DMS79 treated with DMSO at 0.1 percent for 48 hours (cell line): ENCODE measurements at regions not wholly inside any gene's neighbourhood (a gene's known extent, or its start where the extent isn't known, plus 50 kb on each side); places are given as distances from the start of the nearest gene placed in this dataset.
"Not testable (repeated sequence)": the region's sequence is repeated elsewhere in the genome, so short reads cannot be mapped to it uniquely, and the experiment has no call there.

Source experiments
- DNase-seq: peaks from one replicate; lab custom pipeline; 2025; lab: John Stamatoyannopoulos, UW

DNA sequence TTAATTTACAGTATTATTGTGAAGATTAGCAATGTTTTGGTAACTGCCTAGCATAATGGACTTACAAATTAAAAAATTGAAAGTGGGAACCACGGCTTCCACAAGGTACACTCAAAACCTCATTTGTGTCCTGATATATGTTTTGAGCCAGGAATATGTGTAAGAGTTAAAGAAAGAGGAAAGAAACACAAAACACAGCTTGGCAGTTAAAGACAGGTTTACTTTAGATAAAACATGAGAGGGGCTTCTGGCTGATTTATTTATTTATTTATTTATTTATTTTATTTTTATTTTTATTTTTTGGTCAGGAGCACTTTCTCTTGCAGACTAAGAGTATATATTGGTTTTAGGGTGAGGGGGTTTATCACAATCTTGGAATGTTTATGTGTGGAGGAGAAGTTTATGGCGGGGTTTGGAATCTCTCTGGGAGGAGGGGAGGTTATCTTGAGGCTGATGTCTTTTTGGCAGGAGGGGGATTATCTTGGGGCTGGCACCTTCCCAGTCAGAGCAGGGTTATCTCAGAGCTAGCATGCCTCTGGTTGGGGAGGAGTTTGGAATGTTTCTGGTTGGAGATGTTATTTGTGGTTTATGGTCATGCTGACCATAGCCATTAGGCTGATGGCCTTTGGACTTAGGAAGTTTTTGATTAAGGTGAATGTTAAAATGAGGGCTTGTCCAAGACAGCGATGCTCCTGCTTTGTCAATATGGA, 436.7 kb downstream of the DAD1 start:
- DNase-seq, result no peak

DNA sequence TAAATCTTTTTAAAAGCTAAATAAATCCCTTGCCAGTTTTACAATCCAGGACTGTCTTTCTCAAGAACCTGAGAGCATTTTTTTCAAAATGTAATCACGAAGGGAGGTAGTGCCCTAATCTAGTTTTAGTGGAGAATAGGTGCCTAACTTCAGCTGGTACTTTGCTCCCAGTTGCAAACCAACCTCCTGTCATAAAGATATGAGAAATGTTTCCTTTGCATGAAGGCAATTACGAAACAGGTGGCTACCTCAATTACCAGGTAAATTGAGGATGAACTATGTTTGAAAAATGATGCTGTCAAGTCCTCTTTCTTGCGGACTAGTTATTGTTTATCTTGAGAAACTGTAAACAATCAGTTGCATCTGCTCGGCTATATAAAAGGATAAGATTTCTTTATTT, 437.9 kb downstream of the DAD1 start:
- DNase-seq, result no peak

DNA sequence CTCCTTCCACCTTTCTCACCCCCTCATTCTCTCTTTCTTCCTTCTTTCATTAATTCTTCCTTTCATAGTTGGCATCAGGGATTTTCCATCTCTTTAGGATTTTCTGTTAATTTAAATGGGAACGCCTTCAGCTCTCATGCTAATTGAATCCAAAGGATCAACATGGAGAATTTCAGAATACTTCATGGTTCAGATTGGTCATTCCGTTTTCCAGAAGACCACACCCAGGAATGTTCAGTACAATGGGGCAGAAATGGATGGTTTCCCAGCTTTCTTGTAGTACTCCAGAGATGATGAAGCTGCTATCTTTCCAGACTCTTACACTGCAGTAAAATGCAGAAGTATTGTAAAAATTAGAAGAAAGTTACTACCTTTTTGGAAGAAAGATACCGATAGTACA, 440.0 kb downstream of the DAD1 start:
- no peak for DNase-seq

- no peak for DNase-seq
Observed at GRCh38 chr14:22147716-22148115, 441.3 kb downstream of the DAD1 start.

DNA sequence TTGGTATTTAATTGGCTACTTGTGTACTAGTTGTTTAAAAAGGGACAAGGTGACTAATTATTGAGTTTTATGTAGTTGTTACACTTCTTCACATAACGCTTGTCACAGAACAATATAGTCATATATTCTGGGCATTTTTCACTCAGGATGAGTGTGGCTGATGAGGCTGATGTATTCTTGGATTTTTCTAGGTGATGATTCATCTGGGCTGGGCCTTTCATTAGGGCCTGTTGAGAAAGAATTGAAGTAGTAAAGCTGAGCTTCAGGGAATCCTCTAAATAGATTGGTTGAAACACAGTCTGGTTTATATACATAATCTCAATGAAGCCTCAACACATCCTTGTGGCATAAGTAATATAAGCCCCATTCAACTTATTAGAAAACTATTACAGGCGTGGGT, 445.7 kb downstream of the DAD1 start:
- no peak for DNase-seq

GRCh38 chr14:22140633-22141032, 448.4 kb downstream of the DAD1 start:
- DNase-seq, result no peak

DNA sequence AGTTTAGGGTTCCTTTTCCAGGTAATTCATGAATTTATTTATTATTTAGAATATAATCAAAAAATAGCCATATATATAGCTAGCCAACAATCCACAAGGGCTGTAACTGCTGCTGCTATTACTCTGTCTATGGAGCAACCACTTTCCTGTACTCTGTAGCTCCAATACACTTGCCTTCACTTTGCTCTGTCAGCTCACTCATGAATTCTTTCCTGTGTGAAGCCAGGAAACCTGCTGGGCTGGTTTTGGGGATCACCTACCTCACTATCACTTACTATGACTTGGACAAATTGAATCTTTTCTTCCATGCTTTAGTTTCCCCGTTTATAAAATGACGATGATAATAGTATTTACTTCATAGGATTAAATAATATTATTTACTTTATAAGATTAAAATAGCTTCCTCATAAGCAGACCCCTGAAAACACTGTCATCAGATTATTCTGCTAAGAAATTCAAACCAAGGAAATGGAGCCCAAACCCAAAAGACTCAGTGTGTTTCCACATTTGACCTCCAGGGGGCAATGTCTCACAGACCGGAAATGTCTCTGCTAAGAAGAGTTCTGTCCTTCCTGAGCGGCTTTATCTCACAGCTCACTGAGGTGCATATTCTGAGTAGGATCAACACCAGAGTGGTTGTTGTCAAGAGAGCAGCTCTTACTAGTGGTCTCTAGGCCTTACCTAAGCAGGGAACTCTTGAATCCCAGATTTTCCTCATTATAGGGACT, 457.1 kb downstream of the DAD1 start:
- no peak for DNase-seq

DNA sequence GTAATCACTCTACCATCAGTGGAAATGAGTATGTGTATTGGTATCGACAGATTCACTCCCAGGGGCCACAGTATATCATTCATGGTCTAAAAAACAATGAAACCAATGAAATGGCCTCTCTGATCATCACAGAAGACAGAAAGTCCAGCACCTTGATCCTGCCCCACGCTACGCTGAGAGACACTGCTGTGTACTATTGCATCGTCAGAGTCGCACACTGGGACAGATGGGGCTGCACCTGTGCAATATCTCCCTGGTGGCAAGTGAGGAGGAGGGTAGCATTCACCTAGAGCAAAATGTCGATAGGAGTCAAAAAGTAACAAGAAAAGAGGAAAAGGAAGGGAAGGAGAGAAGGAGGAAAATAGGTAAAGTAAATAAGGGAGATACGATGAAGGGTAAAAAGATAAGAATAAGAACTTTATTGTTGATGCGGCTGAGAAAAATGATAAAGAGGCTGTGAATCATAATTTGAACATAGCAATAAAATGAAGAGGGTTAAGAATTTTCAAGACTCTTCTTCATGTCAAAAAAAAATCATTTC, 450.5 kb upstream of the OR4E1 start:
- DNase-seq, result no peak

DNA sequence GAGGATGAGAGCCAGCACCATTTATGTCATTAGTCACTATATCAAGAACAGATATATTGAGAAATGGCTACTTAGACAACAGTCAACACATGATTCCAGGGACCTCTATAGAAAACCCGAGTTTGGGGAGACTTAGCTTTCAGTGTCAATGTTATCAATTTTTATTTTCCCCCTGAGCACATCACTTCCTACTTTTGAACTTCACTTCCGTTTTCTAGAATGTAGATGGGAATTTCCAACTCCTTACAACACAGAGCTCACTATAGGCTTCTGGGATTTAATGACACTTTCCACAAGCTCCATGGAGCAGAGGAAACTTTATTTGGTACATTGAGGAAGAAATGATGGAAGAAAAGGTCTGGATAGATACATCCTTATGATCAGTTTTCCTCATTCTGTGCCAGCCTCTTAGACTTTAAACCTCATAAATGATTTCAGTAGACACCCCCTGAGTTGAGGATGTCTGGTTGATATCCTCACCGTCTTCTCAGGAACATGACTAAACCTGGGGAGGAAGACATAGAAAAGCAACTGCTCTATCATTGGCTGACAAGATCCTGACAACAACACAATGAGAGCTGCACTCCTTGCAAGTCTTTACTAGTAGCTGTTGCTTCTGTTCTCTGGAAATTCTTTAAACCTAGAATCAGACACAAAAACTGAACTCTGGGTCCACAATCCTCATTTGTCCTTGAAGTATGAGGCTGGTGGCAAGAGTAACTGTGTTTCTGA, 449.4 kb upstream of the OR4E1 start:
- DNase-seq, result no peak

DNA sequence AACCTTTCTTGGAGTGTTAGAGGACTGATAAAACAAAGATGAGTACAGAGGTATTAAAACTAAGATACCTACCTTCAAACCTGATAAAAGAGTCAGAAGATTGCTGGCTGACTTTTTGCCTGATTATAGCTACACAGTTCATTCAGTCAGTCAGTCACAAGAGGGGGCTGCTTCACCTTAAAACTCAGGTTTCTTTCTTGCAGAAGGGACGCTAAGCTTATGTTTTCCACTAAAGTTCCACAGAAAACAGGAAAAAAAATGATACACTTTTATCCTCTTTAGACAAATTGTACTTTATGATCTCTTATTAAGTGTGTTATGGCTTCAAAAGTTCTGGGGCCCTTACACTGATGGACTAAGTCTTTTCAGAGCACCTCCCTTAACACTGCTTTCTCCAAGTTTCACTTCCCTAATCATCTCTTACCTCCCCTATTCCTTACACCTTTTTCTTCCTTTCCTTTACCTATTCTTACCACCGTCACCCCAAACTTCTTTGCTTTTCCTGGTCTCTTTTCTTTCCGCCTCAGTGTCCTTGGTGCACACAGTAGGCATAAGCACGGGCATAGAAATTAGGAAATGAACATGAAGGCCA, 448.7 kb upstream of the OR4E1 start:
- DNase-seq, result no peak

DNA sequence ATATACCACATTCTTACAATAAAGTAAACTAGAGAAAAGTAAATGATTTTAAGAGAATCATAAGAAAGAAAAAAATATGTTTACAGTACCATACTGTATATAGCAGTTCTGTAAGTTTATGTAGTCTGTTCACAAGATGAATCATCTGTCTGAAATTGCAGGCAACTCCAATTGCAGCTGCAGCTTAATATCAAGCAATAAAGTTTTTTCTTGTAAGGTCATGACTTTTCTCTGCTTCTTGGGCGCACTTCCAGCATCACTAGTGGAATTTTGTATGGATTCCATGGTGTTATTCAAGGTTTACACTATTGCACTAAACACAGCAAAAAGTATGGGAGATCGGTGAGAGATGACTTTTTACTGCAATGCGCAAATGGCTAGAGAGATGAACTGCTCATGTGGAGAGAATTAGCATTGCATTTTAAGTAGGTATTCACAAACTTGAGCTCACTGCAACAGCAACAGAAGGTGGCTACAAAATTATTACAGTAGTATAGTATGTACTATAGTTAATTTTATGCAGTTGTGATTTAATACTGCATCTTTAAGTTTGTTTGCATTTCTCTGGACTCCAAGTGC, 445.4 kb upstream of the OR4E1 start:
- no peak for DNase-seq

GRCh38 chr14:22113401-22113800, 439.8 kb upstream of the OR4E1 start:
- no peak for DNase-seq

GRCh38 chr14:22112004-22112403, 438.4 kb upstream of the OR4E1 start:
- no peak for DNase-seq

- no peak for DNase-seq
Observed at GRCh38 chr14:22107753-22108152, 434.1 kb upstream of the OR4E1 start.

- DNase-seq, result no peak
Observed at GRCh38 chr14:22106700-22107697, 433.4 kb upstream of the OR4E1 start.

- no peak for DNase-seq
Observed at GRCh38 chr14:22105624-22106006, 432.0 kb upstream of the OR4E1 start.

- no peak for DNase-seq
Observed at GRCh38 chr14:22105006-22105623, 431.5 kb upstream of the OR4E1 start.

DNA sequence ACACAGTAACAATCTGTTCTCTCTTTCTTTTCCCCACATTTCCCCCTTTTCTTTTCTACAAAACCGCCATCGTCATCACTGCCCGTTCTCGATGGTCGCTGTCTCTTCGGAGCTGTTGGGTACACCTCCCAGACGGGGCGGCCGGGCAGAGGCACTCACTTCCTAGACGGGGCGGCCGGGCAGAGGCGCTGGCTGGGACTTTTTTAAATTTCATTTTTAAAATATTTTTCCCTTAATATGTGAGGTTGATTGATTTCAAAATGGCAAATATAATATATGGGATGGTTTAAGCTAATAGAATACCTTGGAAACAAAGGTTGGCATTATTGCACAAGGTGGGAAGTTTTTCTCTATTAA, 427.1 kb upstream of the OR4E1 start:
- not testable (repeated sequence) for DNase-seq

GRCh38 chr14:22099942-22100763, 426.5 kb upstream of the OR4E1 start:
- no peak for DNase-seq

DNA sequence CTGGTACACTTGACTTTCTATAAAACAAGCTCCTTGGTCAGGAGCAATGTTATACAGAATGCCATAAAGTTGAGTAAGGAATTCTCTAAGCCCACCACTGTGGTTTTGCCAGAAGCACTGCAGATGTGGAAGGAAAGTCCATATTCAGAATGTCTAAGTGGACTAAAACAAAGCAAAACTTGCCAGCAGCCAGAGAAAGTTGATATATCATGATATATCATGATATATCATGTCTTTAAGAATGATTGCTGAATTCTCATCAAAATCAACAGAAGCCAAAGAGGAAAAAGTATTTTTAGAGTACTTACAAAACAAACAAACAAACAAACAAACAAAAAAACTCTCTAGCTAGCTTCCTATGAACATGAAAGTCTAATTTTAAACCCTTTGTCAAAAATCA, 424.8 kb upstream of the OR4E1 start:
- DNase-seq, result no peak
